GM12891 (cell line): ENCODE measurements at regions not wholly inside any gene's neighbourhood (a gene's known extent, or its start where the extent isn't known, plus 50 kb on each side); places are given as distances from the start of the nearest gene placed in this dataset.
"Not testable (repeated sequence)": the region's sequence is repeated elsewhere in the genome, so short reads cannot be mapped to it uniquely, and the experiment has no call there.

Experiments used
- DNase-seq: peaks from one replicate; pipeline ENCODE4 v3.0.0; 2011; ENCODE audit warnings: low spot score; ENCODE audit not compliant: insufficient read length
- FAIRE-seq: peaks from 2 replicates; lab custom pipeline; 2011; peaks lifted over from hg19 to GRCh38; lab: Jason Lieb, UNC
- PAX5 ChIP-seq: IDR thresholded peaks from 2 replicates; pipeline ENCODE4 v1.6.1; 2011; ENCODE audit warnings: low read length, moderate library complexity, mild to moderate bottlenecking; ENCODE audit not compliant: insufficient read depth, severe bottlenecking
- POLR2A ChIP-seq: IDR thresholded peaks from 2 replicates; pipeline ENCODE4 v1.6.1; 2011; ENCODE audit warnings: low read depth, low read length, control low read depth
- POLR2AphosphoS5 ChIP-seq: IDR thresholded peaks from 2 replicates; pipeline ENCODE4 v1.6.1; 2011; ENCODE audit warnings: low read depth, low read length, control low read depth
- POU2F2 ChIP-seq: IDR thresholded peaks from 2 replicates; pipeline ENCODE4 v1.6.1; 2011; ENCODE audit warnings: low read depth, mild to moderate bottlenecking, control low read depth, low read length, moderate library complexity
- SPI1 ChIP-seq: IDR thresholded peaks from 2 replicates; pipeline ENCODE4 v1.6.1; 2011; ENCODE audit warnings: low read depth, low read length, control low read depth
- TAF1 ChIP-seq: IDR thresholded peaks from 2 replicates; pipeline ENCODE4 v1.6.1; 2011; ENCODE audit warnings: low read depth, low read length, control low read depth

DNA sequence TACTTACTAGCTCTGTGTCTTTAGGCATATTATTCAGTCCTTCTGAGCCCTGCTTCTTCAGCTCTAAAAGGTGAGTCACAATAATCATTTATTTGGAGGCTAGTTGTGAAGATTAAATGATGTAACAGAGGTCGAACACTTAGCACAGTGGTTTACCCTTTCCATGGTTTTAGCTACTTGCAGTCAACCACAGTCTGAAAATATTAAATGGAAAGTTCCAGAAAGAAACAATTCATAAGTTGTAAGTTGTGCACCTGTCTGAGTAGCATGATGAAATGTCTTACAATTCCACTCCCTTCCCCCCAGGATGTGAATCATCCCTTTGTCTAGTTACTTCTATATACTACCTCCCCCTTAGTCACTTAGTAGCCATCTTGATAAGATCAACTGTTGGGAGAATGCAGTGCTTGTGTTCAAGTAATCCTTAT, 217.6 kb upstream of the THUMPD2 start:
- no peak for FAIRE-seq

DNA sequence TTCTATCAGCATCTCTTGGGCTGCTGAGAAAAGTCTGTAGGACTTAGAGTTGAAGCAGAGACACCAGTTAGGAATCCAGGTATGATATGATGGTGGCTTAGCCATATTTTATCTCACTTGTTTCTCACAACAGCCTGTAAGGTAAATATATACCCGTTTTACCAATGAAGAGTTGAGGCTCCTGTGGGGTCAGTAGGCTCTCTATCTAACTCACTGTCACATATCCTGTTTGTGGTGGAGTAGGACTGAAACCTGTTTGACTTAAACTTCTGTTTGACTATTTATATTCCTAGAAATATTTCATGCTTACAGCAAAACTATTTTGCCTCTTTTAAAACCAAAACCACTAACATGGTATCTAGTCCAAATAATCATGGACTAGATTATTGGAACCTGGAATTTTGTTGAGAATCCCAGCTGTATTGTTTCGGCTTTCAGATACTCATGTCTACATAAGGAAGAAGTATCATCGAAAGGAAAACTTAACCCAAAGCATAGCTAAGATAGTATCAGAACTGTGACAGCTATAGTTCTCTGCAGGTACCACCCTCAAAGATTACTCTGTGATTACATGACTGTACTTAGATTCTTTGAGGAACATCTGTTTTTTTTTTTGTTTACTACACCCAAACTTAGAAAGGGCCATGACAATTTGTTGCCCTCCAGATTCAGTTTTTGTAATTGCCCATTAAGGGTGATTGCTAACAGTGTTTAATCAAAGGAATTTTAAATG, 216.1 kb upstream of the THUMPD2 start:
- no peak for TF ChIP-seq POLR2AphosphoS5
- no peak for TF ChIP-seq POU2F2
- no peak for TF ChIP-seq TAF1
- DNase-seq (no peak), FAIRE-seq (no peak)

More for the DNA sequence above, 217.6 kb upstream of the THUMPD2 start:
- no peak for DNase-seq
- no peak for TF ChIP-seq POU2F2
- no peak for TF ChIP-seq SPI1
- TF ChIP-seq POLR2AphosphoS5 = no peak
- no peak for TF ChIP-seq TAF1
- no peak for TF ChIP-seq PAX5
- no peak for TF ChIP-seq POLR2A

DNA sequence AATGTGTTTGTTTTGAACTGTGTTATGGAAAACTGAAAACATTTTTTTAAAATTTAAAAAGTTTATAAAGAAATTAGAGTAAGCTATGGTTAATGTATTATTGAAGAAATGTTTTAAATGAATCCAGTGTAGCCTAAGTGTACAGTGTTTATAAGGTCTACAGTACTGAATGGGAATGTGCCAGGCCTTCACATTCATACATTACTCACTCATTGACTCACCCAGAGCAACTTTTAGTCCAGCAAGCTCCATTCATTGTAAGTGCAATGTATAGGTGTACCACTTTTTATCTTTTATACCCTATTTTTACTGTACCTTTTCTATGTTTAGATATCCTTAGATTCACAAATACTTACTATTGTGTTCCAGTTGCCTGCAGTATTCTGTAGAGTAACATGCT, 215.1 kb upstream of the THUMPD2 start:
- no peak for TF ChIP-seq POU2F2
- TF ChIP-seq TAF1 = no peak
- FAIRE-seq = no peak

DNA sequence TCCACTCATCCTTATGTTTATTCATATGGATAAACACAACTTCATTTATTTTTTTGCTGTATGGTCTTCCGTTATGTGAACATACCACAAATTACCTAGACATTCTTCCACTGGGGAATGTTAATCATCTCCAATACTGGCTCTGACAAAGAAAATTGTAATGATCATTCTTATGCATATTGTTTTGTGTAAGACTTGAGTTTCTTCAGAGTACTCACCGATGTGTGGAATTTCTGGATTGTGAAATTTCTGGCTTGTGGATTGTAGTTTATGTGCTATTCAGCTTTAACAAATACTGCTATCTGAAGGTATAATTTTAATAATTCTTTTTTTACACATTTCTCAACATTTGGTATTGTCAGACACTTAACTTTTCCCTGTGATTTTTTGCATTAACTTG, 212.2 kb upstream of the THUMPD2 start:
- FAIRE-seq = no peak
- DNase-seq = no peak

More for the DNA sequence above, 215.1 kb upstream of the THUMPD2 start:
- DNase-seq = no peak

DNA sequence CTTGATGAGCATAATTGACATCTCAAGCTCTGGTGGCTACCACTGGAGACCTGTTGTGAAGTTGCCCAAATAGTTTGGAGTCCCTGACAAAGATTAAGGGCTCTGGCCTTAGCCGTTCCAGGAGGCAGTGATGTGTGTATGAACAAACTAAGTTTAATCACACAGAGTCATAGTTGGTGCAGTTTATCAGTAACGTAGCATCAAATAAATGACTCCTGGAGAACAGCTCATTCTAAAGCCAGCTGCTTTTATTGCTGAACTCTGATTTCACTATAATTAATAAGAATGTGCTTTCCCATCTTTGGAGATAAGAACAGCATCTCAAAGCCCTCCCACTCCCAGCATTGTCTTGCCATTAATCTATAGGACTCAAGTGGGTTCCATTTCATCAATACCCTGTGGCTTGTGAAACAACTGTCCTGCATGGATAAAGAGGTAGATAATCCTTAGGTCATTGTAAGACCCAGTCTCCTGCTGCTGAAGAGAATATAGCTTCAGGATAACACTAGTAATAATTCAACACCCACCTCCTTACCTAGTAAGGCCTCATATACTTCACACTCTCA, 211.4 kb upstream of the THUMPD2 start:
- TF ChIP-seq POU2F2 (no peak), TAF1 (no peak), SPI1 (no peak), POLR2AphosphoS5 (no peak), POLR2A (no peak), PAX5 (no peak)
- no peak for DNase-seq
- no peak for FAIRE-seq

More for the DNA sequence above, 212.2 kb upstream of the THUMPD2 start:
- no peak for TF ChIP-seq SPI1

DNA sequence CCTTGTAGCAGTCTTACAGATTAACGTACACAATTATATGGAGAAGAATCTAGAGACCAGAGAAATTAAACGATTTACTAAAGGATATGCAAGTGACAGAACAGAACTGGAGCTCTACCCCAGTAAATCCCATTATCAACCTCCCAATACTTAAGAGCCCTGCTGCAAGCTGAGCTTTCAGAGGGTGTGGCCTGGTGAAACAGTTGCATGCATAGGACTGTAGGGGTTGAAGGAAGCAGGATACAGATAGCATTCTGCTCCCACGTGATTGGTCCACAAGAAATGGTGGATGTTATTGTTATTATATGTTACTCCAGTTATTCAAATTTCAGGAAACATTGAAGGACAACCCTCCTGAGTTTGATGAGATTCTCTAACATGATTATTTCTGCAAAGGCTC, 210.8 kb upstream of the THUMPD2 start:
- DNase-seq (no peak), FAIRE-seq (no peak)
- TF ChIP-seq TAF1 (no peak), POU2F2 (no peak), PAX5 (no peak), POLR2AphosphoS5 (no peak), POLR2A (no peak), SPI1 (no peak)

DNA sequence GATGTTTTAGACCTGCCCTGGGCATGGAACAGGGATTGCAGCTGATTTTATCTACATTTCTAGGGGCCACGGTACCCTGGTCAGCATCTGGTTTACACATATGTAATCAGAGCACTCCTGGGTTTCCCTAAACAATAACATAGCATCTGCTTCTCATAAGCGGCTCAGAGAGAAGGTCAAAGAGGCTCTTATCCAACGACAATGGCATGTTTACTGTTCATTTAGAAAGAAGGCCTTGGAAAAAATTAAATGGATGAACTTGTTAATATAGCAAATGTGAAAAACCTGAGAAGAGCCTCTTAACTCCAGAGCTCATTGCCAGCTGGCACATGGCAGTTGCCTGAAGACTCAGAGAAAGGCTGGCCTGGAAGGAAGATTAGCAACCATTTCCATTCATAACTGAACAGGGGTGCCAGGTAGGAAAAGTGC, 202.8 kb upstream of the THUMPD2 start:
- DNase-seq (no peak), FAIRE-seq (no peak)
- TF ChIP-seq TAF1 (no peak), POLR2AphosphoS5 (no peak), POLR2A (no peak), POU2F2 (no peak), PAX5 (no peak), SPI1 (no peak)

DNA sequence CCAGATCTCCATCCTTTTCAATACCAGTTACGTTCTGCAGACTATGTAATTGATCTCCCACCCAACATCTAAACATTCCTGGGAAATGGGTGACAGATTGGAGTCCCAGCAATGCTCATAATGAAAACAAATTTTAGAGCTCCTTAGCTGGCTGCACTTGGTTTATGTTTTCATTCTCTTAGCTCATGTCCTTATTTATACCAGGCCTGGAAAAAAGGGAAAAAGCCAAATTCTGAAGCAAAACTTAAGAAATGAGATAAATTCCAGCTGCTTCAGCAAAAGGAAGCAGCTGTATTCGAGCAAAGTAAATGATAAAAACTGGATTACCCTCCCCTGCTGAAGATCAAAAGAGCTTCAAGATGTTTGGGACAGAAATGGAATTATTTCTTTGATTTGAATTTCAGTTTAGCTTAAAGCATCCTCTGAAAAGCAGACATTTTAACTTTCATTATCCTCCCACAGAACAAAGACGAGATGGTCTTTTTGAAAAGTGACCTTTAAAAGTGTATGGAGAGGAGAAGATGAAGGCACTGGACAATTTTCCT, 196.5 kb upstream of the THUMPD2 start:
- TF ChIP-seq POLR2A (no peak), SPI1 (no peak), PAX5 (no peak), TAF1 (no peak), POU2F2 (no peak), POLR2AphosphoS5 (no peak)
- DNase-seq (no peak), FAIRE-seq (no peak)

DNA sequence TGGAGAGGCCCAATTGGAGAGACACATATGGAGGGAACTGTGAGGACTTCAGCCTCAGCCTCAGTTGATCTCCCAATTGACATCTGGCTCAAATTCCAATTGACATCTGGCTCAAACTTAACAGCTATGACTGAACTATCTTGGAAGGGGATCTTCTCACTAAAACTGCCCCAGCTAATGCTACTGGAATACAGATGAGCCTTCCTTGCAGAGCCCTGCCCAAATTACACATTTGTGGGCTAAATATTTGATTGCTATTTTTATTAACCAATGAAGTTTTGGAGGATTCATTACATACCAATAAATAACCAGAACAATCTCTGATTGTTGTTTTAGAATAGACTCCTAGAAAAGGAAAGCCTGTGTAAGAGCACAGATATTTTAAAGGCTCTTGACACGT, 189.0 kb upstream of the THUMPD2 start:
- DNase-seq (no peak), FAIRE-seq (no peak)
- TF ChIP-seq SPI1 (no peak), PAX5 (no peak)

DNA sequence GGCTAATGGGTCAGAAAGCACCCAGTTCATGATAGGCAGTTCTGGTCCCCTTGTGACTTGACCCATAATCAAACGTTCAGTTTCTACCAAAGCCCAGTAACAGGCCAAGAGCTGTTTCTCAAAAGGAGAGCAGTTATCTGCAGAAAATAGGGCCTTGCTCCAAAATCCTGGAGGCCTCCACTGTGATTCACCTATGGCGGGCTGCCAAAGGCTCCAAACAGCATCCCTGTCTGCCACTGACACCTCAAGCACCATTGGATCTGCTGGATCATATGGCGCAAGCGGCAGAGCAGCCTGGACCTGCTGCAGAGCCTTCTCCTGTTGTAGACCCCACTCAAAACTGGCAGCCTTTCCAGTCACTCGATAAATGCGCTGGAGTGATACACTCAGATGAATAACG, 181.6 kb upstream of the THUMPD2 start:
- not testable (repeated sequence) for DNase-seq, FAIRE-seq

DNA sequence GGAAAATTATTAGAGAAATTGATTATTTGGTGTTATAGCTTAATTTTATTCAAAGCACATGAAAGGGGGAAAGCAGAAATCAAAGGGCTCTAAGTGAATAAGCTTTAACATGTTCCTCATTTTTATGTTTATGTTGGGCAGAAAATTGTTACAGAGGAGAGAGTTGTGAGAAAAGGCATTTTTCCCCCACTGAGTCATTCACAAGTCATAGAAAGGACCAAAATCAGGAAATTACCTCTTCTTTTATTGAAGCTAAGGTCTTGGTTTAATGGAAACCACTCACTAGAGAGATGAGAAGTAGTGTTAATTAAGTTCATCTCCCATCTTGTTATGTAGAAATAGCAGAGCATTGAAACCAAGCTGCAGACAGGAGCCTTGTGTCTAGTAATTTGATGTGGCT, 175.3 kb upstream of the THUMPD2 start:
- FAIRE-seq = no peak
- TF ChIP-seq PAX5 (no peak), POLR2AphosphoS5 (no peak), TAF1 (no peak), POU2F2 (no peak), SPI1 (no peak), POLR2A (no peak)
- DNase-seq = no peak

DNA sequence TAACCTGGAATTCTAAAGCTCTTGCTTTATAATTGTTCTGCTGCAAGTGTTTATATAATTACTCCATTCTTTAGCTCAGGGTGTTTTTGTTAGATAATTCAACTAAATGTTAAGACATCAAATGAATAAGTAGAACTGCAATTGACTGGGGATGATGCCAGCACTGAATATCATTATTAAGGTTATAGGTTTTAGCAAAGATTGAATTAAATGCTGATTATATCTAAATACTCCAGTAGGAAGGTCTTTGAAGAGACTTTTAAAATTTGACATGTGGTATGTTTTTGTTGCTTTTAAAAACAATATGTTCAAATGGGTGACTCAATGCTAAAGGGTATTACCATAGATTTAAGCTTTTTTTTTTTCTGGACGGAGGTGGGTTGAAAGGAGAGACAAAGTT, 170.1 kb upstream of the THUMPD2 start:
- FAIRE-seq (no peak), DNase-seq (no peak)
- no peak for TF ChIP-seq TAF1
- no peak for TF ChIP-seq SPI1
- TF ChIP-seq POLR2A = no peak
- TF ChIP-seq POLR2AphosphoS5 = no peak
- no peak for TF ChIP-seq POU2F2
- TF ChIP-seq PAX5 = no peak
